Activated CD4-positive, alpha-beta T cell treated with anti-CD3 and anti-CD28 coated beads, Interleukin-2, amount 10 ng/mL, durations not matched to agents 7 days and 5 days (primary cell): ENCODE measurements at regions not wholly inside any gene's neighbourhood (a gene's known extent, or its start where the extent isn't known, plus 50 kb on each side); places are given as distances from the start of the nearest gene placed in this dataset.

Source experiments
- CTCF ChIA-PET: fragments of 350-600 bp; sonication (Branson Sonifier 250); formaldehyde crosslinking; loops from one replicate; lab custom pipeline; 2021; ENCODE audit warnings: antibody characterized with exemption; lab: Charles Lee
- POLR2A ChIA-PET: fragments of 350-600 bp; sonication (Branson Sonifier 250); formaldehyde crosslinking; loops from one replicate; lab custom pipeline; 2021; ENCODE audit warnings: antibody characterized with exemption; lab: Charles Lee
- DNase-seq: peaks from one replicate; pipeline ENCODE4 v3.0.0-alpha.2; 2020
- H3K27ac Mint-ChIP-seq: one replicate; pipeline ENCODE4 v1.8.0; 2021; ENCODE audit warnings: mild to moderate bottlenecking, moderate library complexity, mixed read lengths
- H3K27me3 Mint-ChIP-seq: one replicate; pipeline ENCODE4 v1.8.0; 2021; ENCODE audit warnings: mixed read lengths
- H3K36me3 Mint-ChIP-seq: one replicate; pipeline ENCODE4 v1.8.0; 2021; ENCODE audit warnings: low read depth, mixed read lengths
- H3K4me1 Mint-ChIP-seq: one replicate; pipeline ENCODE4 v1.8.0; 2021; ENCODE audit warnings: mixed read lengths
- H3K4me3 Mint-ChIP-seq: one replicate; pipeline ENCODE4 v1.8.0; 2021; ENCODE audit warnings: mild to moderate bottlenecking, moderate library complexity, mixed read lengths
- H3K9me3 Mint-ChIP-seq: one replicate; pipeline ENCODE4 v1.8.0; 2021; ENCODE audit warnings: mixed read lengths

GRCh38 chr6:125544819-125545218 lies 204.6 kb upstream of the HEY2 start:
- H3K9me3 Mint-ChIP-seq: no peaks in the 10 kb centered on the region
- ChIA-PET POLR2A (no interaction called here), CTCF (no interaction called here)
- no peaks in the 10 kb centered on the region for H3K4me1 Mint-ChIP-seq
- DNase-seq: no peak
- H3K4me3 Mint-ChIP-seq: no peak overlapping the region
- H3K36me3 Mint-ChIP-seq: no peaks in the 10 kb centered on the region
- H3K27ac Mint-ChIP-seq: no peak overlapping the region
- no peaks in the 10 kb centered on the region for H3K27me3 Mint-ChIP-seq

- H3K4me3 Mint-ChIP-seq: no peak overlapping the region
- no peak overlapping the region for H3K27ac Mint-ChIP-seq
- CTCF ChIA-PET: no interaction called here
- H3K36me3 Mint-ChIP-seq: no peaks in the 10 kb centered on the region
- H3K4me1 Mint-ChIP-seq: no peaks in the 10 kb centered on the region
- DNase-seq: no peak
- peaks cover 2% of the 10 kb centered on the region for H3K27me3 Mint-ChIP-seq
- POLR2A ChIA-PET: no interaction called here
- H3K9me3 Mint-ChIP-seq: no peaks in the 10 kb centered on the region
Observed at GRCh38 chr6:125546841-125547251, 202.6 kb upstream of the HEY2 start.

GRCh38 chr6:125547381-125547780 lies 202.1 kb upstream of the HEY2 start:
- no peaks in the 10 kb centered on the region for H3K9me3 Mint-ChIP-seq

GRCh38 chr6:125549202-125549884 lies 200.1 kb upstream of the HEY2 start:
- CTCF ChIA-PET: no interaction called here
- Mint-ChIP-seq H3K9me3 (no peaks in the 10 kb centered on the region), H3K27ac (no peak overlapping the region), H3K36me3 (no peaks in the 10 kb centered on the region), H3K27me3 (peaks cover 2% of the 10 kb centered on the region), H3K4me1 (no peaks in the 10 kb centered on the region), H3K4me3 (no peak overlapping the region)
- POLR2A ChIA-PET: no interaction called here
- no peak for DNase-seq

More at GRCh38 chr6:125547381-125547780, 202.1 kb upstream of the HEY2 start:
- no peaks in the 10 kb centered on the region for H3K36me3 Mint-ChIP-seq
- no peak overlapping the region for H3K27ac Mint-ChIP-seq
- H3K4me1 Mint-ChIP-seq: no peaks in the 10 kb centered on the region
- ChIA-PET CTCF (no interaction called here), POLR2A (no interaction called here)
- DNase-seq: no peak
- H3K4me3 Mint-ChIP-seq: no peak overlapping the region
- peaks cover 2% of the 10 kb centered on the region for H3K27me3 Mint-ChIP-seq

DNA sequence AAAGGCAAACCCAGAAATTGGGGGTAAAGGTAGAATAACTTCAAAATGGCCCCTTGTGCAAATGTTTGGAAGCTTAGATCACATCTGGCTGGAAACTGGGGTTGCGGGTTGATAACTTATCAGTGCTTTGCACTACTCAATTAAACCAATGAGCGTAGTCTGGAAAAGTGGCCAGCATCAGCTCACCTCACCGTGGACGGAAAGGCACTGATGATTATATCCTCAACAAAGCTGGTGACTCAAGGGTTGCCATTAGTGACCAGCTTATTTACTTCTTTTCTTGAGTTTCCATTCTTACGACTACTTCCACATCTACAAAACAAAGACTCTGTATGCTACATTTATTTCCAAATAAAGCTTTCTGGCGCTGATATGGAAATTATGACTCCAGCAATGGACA lies 198.5 kb upstream of the HEY2 start:
- POLR2A ChIA-PET: no interaction called here
- no peak overlapping the region for H3K4me3 Mint-ChIP-seq
- no peak for DNase-seq
- H3K9me3 Mint-ChIP-seq: no peaks in the 10 kb centered on the region
- peaks cover 6% of the 10 kb centered on the region for H3K27me3 Mint-ChIP-seq
- CTCF ChIA-PET: no interaction called here
- H3K27ac Mint-ChIP-seq: no peak overlapping the region
- H3K36me3 Mint-ChIP-seq: no peaks in the 10 kb centered on the region
- H3K4me1 Mint-ChIP-seq: no peaks in the 10 kb centered on the region

DNA sequence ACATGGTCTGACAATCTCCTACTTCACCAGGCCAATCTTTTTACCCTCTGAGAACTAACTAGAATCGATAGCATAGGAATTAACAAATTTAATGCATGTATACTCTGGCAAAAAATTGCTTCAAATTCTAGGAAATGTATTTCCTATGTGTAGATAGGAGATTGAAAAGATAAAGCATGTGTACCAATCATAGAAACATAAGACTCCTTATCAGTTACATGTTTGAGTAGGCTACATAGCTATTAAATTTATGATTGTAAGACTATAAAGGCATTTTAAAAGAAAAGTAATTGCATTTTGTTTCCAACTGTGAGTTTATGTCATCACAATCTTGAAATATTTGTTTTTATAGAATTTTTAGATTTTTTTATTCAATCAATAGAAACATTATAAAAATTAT lies 196.6 kb upstream of the HEY2 start:
- no peaks in the 10 kb centered on the region for H3K36me3 Mint-ChIP-seq
- peaks cover 6% of the 10 kb centered on the region for H3K27me3 Mint-ChIP-seq
- CTCF ChIA-PET: no interaction called here
- no peak overlapping the region for H3K4me3 Mint-ChIP-seq
- no peak overlapping the region for H3K27ac Mint-ChIP-seq
- POLR2A ChIA-PET: no interaction called here
- no peaks in the 10 kb centered on the region for H3K4me1 Mint-ChIP-seq
- no peaks in the 10 kb centered on the region for H3K9me3 Mint-ChIP-seq
- no peak for DNase-seq

- no peak for DNase-seq
- ChIA-PET CTCF (interaction anchor here (0.8 kb wide), 1 partner anchor 23 kb away, joined by 3 read pairs; no protein-coding TSS in a partner anchor), POLR2A (no interaction called here)
- Mint-ChIP-seq H3K4me3 (no peak overlapping the region), H3K9me3 (no peaks in the 10 kb centered on the region), H3K36me3 (no peaks in the 10 kb centered on the region), H3K27me3 (peaks cover 6% of the 10 kb centered on the region), H3K27ac (no peak overlapping the region), H3K4me1 (no peaks in the 10 kb centered on the region)
Observed at GRCh38 chr6:125554456-125554855, 195.0 kb upstream of the HEY2 start.

GRCh38 chr6:125558241-125558843 lies 191.1 kb upstream of the HEY2 start:
- H3K4me3 Mint-ChIP-seq: no peak overlapping the region
- H3K4me1 Mint-ChIP-seq: no peaks in the 10 kb centered on the region
- ChIA-PET POLR2A (interaction anchor here (0.6 kb wide), 1 partner anchor 534 kb away, joined by 3 read pairs; no protein-coding TSS in a partner anchor), CTCF (no interaction called here)
- H3K36me3 Mint-ChIP-seq: no peaks in the 10 kb centered on the region
- H3K27me3 Mint-ChIP-seq: peaks cover 4% of the 10 kb centered on the region
- H3K27ac Mint-ChIP-seq: no peak overlapping the region
- no peak for DNase-seq
- H3K9me3 Mint-ChIP-seq: no peaks in the 10 kb centered on the region

- ChIA-PET CTCF (no interaction called here), POLR2A (no interaction called here)
Observed at GRCh38 chr6:125558907-125559306, 190.5 kb upstream of the HEY2 start.

GRCh38 chr6:125562156-125562555 lies 187.3 kb upstream of the HEY2 start:
- Mint-ChIP-seq H3K4me1 (no peaks in the 10 kb centered on the region), H3K9me3 (no peaks in the 10 kb centered on the region), H3K36me3 (no peaks in the 10 kb centered on the region), H3K4me3 (no peak overlapping the region), H3K27ac (no peak overlapping the region), H3K27me3 (peaks cover 7% of the 10 kb centered on the region)
- POLR2A ChIA-PET: no interaction called here
- no peak for DNase-seq
- CTCF ChIA-PET: interaction anchor here (1.0 kb wide), 1 partner anchor 9 kb away, joined by 4 read pairs; no protein-coding TSS in a partner anchor

More at GRCh38 chr6:125558907-125559306, 190.5 kb upstream of the HEY2 start:
- Mint-ChIP-seq H3K4me3 (no peak overlapping the region), H3K27me3 (peaks cover 7% of the 10 kb centered on the region), H3K9me3 (no peaks in the 10 kb centered on the region), H3K36me3 (no peaks in the 10 kb centered on the region), H3K4me1 (no peaks in the 10 kb centered on the region), H3K27ac (no peak overlapping the region)
- DNase-seq: no peak

GRCh38 chr6:125564941-125565340 lies 184.5 kb upstream of the HEY2 start:
- Mint-ChIP-seq H3K4me3 (no peak overlapping the region), H3K9me3 (no peaks in the 10 kb centered on the region), H3K27ac (no peak overlapping the region), H3K4me1 (no peaks in the 10 kb centered on the region), H3K27me3 (peaks cover 14% of the 10 kb centered on the region), H3K36me3 (no peaks in the 10 kb centered on the region)
- POLR2A ChIA-PET: no interaction called here
- CTCF ChIA-PET: no interaction called here
- DNase-seq: no peak

DNA sequence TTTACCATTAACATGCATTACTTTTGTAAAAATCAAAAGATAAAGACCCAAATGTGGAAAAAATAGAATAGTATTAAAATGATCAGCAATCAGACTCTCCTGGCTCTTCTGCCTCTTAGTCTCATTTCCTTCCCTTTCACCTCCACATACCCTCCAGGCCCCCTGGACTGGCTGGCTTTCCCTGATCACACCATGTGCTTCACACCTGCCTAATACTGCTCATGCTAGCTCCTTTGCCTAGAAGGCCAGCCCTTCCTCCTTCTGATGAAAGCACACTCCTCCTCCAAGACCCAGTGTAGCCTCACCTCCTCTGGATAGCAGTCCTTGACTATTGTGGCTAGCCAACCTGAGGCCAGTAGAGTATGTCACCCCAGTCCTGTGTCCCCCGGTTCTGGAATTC lies 182.0 kb upstream of the HEY2 start:
- Mint-ChIP-seq H3K4me1 (no peaks in the 10 kb centered on the region), H3K27ac (no peak overlapping the region), H3K36me3 (no peaks in the 10 kb centered on the region), H3K4me3 (no peak overlapping the region), H3K9me3 (no peaks in the 10 kb centered on the region), H3K27me3 (peaks cover 17% of the 10 kb centered on the region)
- ChIA-PET CTCF (interaction anchor here (1.0 kb wide), 1 partner anchor 10 kb away, joined by 4 read pairs; no protein-coding TSS in a partner anchor), POLR2A (no interaction called here)
- DNase-seq: no peak

DNA sequence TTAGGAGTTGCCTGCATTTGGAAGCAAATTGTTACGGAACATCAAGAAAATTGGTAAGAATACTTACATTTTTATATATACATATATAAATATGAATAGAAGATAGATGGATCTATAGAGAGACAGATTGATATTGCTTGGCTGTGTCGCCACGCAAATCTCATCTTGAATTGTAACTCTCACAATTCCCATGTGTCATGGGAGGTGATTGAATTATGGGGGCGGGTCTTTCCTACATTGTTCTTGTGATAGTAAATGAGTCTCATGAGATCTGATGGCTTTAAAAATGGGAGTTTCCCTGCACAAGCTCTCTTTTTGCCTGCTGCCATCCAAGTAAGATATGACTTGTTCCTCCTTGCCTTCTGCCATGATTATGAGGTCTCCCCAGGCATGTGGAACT lies 180.8 kb upstream of the HEY2 start:
- no peak overlapping the region for H3K4me3 Mint-ChIP-seq
- H3K4me1 Mint-ChIP-seq: no peaks in the 10 kb centered on the region
- H3K36me3 Mint-ChIP-seq: no peaks in the 10 kb centered on the region
- no peaks in the 10 kb centered on the region for H3K9me3 Mint-ChIP-seq
- peaks cover 17% of the 10 kb centered on the region for H3K27me3 Mint-ChIP-seq
- POLR2A ChIA-PET: no interaction called here
- DNase-seq: no peak
- CTCF ChIA-PET: interaction anchor here (1.4 kb wide), 1 partner anchor 9 kb away, joined by 4 read pairs; no protein-coding TSS in a partner anchor
- H3K27ac Mint-ChIP-seq: no peak overlapping the region
